ENCODE measurements at regions not wholly inside any gene's neighbourhood (a gene's known extent, or its start where the extent isn't known, plus 50 kb on each side); places are given as distances from the start of the nearest gene placed in this dataset.
"Not testable (repeated sequence)": the region's sequence is repeated elsewhere in the genome, so short reads cannot be mapped to it uniquely, and the experiment has no call there.

DNA sequence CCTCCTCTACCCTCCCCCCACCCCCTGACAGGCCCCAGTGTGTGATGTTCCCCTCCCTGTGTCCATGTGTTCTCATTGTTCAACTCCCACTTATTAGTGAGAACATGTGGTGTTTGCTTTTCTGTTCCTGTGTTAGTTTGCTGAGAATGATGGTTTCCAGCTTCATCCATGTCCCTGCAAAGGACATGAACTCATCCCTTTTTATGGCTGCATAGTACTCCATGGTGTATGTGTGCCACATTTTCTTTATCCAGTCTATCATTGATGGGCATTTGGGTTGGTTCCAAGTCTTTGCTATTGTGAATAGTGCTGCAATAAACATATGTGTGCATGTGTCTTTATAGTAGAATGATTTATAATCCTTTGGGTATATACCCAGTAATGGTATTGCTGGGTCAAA, 73.3 kb upstream of the FRMPD3 start:
- H3K27ac Mint-ChIP-seq; CTCF ChIA-PET; DNase-seq; H3K36me3 Mint-ChIP-seq; H3K4me1 Mint-ChIP-seq; H3K27me3 Mint-ChIP-seq; H3K9me3 Mint-ChIP-seq (ENCODE audit: low read depth); H3K4me3 Mint-ChIP-seq; ATAC-seq: not testable (repeated sequence)

DNA sequence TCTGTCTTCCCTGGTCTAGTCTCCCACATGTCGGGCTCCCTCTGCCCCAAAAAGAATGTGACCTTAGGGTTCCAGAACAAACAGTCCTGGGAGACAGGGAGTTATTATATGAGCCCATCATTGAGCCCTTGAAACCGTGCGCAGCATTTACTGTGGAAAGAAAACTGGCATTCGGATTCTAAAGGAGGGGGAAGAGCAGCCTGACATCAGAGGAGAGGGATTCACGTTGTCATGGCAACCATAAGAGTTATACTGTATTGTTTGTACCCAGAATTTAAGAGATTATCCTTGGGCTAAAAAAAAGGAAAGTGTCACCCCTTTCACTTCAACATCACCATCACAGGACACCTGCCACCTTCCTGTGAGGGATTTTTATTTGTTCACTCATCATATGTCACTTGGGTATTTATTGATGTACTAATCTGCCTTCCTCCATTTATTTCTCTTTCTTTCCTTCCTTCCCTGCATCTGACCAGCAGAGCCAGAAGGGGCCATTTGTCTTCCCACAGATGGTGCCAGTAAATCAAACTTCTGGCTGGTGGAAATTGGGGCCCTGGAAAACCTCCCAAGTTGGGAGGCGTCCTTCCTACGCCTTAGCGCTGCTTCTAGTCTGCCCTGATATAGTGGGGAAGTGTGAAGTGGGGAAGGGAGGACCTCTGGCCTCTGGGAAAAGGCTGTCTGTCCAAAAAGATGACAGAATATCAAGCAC, 64.9 kb upstream of the FRMPD3 start:
- peaks cover 22% of the 10 kb centered on the region for H3K27me3 Mint-ChIP-seq
- H3K27ac Mint-ChIP-seq, result no peak overlapping the region
- H3K4me3 Mint-ChIP-seq, result no peak overlapping the region
- no peak for DNase-seq
- H3K36me3 Mint-ChIP-seq, result no peaks in the 10 kb centered on the region
- peaks cover 7% of the 10 kb centered on the region for H3K4me1 Mint-ChIP-seq
- ATAC-seq, result no peak
- CTCF ChIA-PET, result no interaction called here
- H3K9me3 Mint-ChIP-seq (ENCODE audit: low read depth), result no peaks in the 10 kb centered on the region

DNA sequence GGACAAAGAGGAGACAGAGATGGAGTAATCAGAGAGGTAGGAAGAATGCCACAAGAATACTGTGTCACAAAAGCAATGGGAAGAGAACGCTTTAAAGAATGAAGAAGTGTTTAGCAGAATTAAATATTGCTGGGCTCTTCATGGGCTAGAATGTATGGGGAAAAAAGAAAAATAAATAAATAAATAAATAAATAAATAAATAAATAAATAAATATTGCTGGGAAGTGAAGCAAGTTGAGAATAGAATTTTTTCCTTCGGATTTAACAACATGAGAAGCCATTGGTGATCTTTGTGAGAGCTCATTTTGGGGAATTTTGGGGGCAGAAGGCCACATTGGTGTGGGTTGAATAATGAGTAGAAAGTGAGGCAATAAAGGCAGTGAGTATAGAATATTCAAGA, 59.7 kb upstream of the FRMPD3 start:
- no peak overlapping the region for H3K4me3 Mint-ChIP-seq
- H3K27ac Mint-ChIP-seq, result no peak overlapping the region
- H3K4me1 Mint-ChIP-seq, result no peaks in the 10 kb centered on the region
- no peaks in the 10 kb centered on the region for H3K9me3 Mint-ChIP-seq (ENCODE audit: low read depth)
- CTCF ChIA-PET, result no interaction called here
- DNase-seq (no peak), ATAC-seq (no peak)
- no peaks in the 10 kb centered on the region for H3K36me3 Mint-ChIP-seq
- peaks cover 18% of the 10 kb centered on the region for H3K27me3 Mint-ChIP-seq

GRCh38 chrX:107393656-107394055, 55.8 kb upstream of the FRMPD3 start:
- H3K4me3 Mint-ChIP-seq; CTCF ChIA-PET; H3K4me1 Mint-ChIP-seq; ATAC-seq; H3K9me3 Mint-ChIP-seq (ENCODE audit: low read depth); DNase-seq; H3K27me3 Mint-ChIP-seq; H3K36me3 Mint-ChIP-seq; H3K27ac Mint-ChIP-seq: not testable (repeated sequence)

GRCh38 chrX:107396235-107396634, 53.2 kb upstream of the FRMPD3 start:
- H3K27ac Mint-ChIP-seq, result no peak overlapping the region
- no peaks in the 10 kb centered on the region for H3K9me3 Mint-ChIP-seq (ENCODE audit: low read depth)
- no peak for ATAC-seq
- CTCF ChIA-PET, result no interaction called here
- no peak overlapping the region for H3K4me3 Mint-ChIP-seq
- no peak for DNase-seq
- no peaks in the 10 kb centered on the region for H3K4me1 Mint-ChIP-seq
- H3K27me3 Mint-ChIP-seq, result peaks cover 6% of the 10 kb centered on the region
- H3K36me3 Mint-ChIP-seq, result no peaks in the 10 kb centered on the region

DNA sequence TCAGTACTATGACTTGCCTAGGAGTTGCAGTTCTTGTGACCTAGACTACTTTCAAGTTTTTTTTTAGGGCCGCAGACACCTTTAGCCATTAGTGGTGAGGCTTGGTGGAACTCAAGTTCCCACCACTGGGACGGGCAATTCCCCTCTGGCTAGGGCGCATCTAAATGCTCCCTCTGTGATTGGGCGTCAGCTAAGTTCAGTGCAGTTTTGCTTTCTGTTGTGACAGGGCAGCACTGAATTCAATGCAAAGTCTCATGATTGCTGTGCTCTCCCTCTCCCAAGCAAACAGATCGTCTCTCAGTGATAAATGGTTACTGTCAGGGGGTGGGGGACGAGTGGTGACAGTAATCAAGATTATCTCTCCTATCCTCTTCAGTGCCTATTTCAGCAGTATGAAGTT, 52.7 kb upstream of the FRMPD3 start:
- Mint-ChIP-seq H3K36me3 (no peaks in the 10 kb centered on the region), H3K4me3 (no peak overlapping the region), H3K27ac (no peak overlapping the region), H3K9me3 (ENCODE audit: low read depth) (no peaks in the 10 kb centered on the region), H3K4me1 (no peaks in the 10 kb centered on the region), H3K27me3 (peaks cover 6% of the 10 kb centered on the region)
- CTCF ChIA-PET, result no interaction called here
- DNase-seq (no peak), ATAC-seq (no peak)

GRCh38 chrX:107398115-107398514, 51.3 kb upstream of the FRMPD3 start:
- H3K4me1 Mint-ChIP-seq, result no peaks in the 10 kb centered on the region
- DNase-seq, result no peak
- no peaks in the 10 kb centered on the region for H3K36me3 Mint-ChIP-seq
- CTCF ChIA-PET, result no interaction called here
- no peak overlapping the region for H3K27ac Mint-ChIP-seq
- no peaks in the 10 kb centered on the region for H3K9me3 Mint-ChIP-seq (ENCODE audit: low read depth)
- H3K4me3 Mint-ChIP-seq, result no peak overlapping the region
- H3K27me3 Mint-ChIP-seq, result peaks cover 6% of the 10 kb centered on the region
- ATAC-seq, result no peak
